Colonic mucosa (tissue), 4 donors: ENCODE measurements at regions not wholly inside any gene's neighbourhood (a gene's known extent, or its start where the extent isn't known, plus 50 kb on each side); places are given as distances from the start of the nearest gene placed in this dataset.

Experiments used
- DNase-seq: peaks from one replicate; pipeline ENCODE4 v3.0.0-alpha.2; 2020
- H3K27ac ChIP-seq: fragments of 200-600 bp; one replicate; pipeline ENCODE4 v1.8.0; 2021
- H3K27me3 ChIP-seq: fragments of 200-600 bp; one replicate; pipeline ENCODE4 v1.8.0; 2021
- H3K36me3 ChIP-seq: fragments of 200-600 bp; one replicate; pipeline ENCODE4 v1.8.0; 2021
- H3K4me1 ChIP-seq: fragments of 200-600 bp; one replicate; pipeline ENCODE4 v1.8.0; 2021; ENCODE audit warnings: mild to moderate bottlenecking
- H3K4me3 ChIP-seq: fragments of 200-600 bp; one replicate; pipeline ENCODE4 v1.8.0; 2021
- H3K9ac ChIP-seq, 2 donors: one replicate each; pipeline ENCODE4 v1.7.0; 2013; ENCODE audit warnings: control low read depth in 2 of 2, low read depth in 2 of 2, low read length in 2 of 2
- H3K9me3 ChIP-seq: fragments of 200-600 bp; one replicate; pipeline ENCODE4 v1.8.0; 2021
- intact Hi-C: fragments of 100-400 bp; cut with DNase I; formaldehyde crosslinking; loops from one replicate; pipeline ENCODE4 v1.14.1; 2022
- TF ChIP-seq, protein P1 (sequence below): fragments of 200-600 bp; IDR thresholded peaks from one replicate; pipeline ENCODE4 v1.8.0; 2022; ENCODE audit warnings: antibody characterized with exemption, mild to moderate bottlenecking
- donor health status: healthy.
- donor health status: DM: no; HTN: no; CAD: no.
- donor health status: DM: no; HTN: no; CAD: no.

DNA sequence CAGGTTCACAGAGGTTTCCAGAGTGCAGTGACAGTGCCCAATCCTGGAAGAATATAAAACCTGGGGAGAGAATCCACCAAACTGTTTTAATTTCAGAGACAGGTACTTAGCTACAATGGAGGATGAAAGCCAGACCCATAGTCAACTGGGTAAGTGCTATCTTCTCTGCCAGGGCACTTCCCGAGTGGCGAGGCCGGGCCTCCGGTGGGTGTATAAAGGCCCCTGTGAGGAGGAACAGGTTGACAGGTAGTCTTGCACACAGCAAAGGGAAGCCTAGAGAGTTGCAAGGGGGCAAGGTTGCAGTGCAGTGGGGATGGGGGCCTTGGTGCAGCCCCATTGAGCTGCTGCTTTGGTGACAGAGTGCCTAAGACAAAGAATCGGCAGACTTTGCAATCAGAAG lies 130.7 kb downstream of the SLC38A6 start:
- Histone ChIP-seq H3K4me3 (no peak overlapping the region), H3K4me1 (no peaks in the 10 kb centered on the region), H3K9me3 (no peaks in the 10 kb centered on the region), H3K9ac (no peak overlapping the region), H3K27me3 (no peaks in the 10 kb centered on the region), H3K36me3 (no peaks in the 10 kb centered on the region), H3K27ac (no peak overlapping the region)
- intact Hi-C loops: no loop called here
- DNase-seq: no peak
- TF ChIP-seq, protein P1, sequence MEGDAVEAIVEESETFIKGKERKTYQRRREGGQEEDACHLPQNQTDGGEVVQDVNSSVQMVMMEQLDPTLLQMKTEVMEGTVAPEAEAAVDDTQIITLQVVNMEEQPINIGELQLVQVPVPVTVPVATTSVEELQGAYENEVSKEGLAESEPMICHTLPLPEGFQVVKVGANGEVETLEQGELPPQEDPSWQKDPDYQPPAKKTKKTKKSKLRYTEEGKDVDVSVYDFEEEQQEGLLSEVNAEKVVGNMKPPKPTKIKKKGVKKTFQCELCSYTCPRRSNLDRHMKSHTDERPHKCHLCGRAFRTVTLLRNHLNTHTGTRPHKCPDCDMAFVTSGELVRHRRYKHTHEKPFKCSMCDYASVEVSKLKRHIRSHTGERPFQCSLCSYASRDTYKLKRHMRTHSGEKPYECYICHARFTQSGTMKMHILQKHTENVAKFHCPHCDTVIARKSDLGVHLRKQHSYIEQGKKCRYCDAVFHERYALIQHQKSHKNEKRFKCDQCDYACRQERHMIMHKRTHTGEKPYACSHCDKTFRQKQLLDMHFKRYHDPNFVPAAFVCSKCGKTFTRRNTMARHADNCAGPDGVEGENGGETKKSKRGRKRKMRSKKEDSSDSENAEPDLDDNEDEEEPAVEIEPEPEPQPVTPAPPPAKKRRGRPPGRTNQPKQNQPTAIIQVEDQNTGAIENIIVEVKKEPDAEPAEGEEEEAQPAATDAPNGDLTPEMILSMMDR: no peak

DNA sequence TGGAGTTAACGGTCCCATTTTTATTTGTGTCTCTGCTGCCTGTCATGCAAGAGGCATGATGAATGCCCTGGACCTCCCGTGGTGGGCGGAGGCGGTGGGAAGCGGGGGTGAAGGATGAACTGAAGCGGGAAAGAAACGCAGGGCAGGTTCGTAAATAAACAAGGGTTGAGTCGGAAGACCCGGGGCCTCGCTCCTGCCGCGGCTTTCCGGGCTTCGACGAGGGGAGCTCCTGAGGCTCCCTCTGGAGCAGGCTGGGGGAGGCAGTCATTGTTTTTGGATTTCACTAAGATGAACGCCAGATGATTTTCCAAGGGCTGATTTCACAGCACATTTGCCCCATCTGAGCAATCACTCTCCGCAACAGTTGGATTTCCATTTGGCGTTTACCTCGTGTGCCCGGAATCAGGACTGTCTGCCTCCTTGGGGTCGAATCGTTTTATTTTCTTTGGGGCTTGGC lies 130.2 kb downstream of the SLC38A6 start:
- H3K36me3 ChIP-seq: no peaks in the 10 kb centered on the region
- no peak overlapping the region for H3K27ac ChIP-seq
- intact Hi-C loops: no loop called here
- TF ChIP-seq, protein P1: no peak
- H3K4me1 ChIP-seq: no peaks in the 10 kb centered on the region
- no peaks in the 10 kb centered on the region for H3K9me3 ChIP-seq
- no peak overlapping the region for H3K4me3 ChIP-seq
- H3K9ac ChIP-seq: no peak overlapping the region
- no peak for DNase-seq
- no peaks in the 10 kb centered on the region for H3K27me3 ChIP-seq

DNA sequence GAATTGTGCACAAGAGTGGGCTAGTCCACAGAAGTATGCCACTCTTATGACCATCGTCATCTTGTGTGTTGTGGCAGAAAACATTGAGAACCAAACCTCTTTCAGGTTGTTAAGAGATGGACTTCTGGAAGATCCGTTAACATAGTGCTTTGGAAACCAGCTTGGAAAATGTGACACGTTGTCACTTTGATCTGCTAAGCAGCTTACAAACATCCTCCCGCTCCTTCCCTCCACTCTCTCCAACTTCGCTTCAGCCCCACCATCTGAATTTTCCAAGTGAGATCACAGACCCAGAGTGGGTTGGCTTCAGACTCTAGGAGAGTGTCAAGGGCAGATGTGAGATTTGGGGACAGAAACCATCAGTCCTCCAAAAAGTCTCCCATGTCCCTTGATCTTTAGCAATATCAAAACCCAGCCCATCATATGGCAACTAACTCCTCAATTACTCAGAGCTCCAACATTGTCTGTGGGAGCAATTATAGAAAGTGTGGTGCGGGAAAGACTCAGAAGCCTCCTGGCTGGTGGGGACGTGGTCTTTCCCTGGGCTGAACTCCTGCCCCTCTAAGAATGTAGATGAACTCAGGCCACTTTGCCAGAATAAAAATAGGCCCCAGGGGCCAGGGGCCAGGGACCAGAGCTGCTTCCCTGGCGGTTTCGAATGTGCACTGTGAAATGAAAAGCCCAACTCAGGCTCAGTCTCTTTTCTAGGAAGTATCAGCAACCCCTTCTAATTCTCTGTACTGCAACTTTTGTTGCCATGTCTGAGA lies 129.5 kb downstream of the SLC38A6 start:
- no peak overlapping the region for H3K4me3 ChIP-seq
- H3K27me3 ChIP-seq: no peaks in the 10 kb centered on the region
- TF ChIP-seq, protein P1: no peak
- no peak overlapping the region for H3K27ac ChIP-seq
- no peaks in the 10 kb centered on the region for H3K9me3 ChIP-seq
- H3K9ac ChIP-seq: no peak overlapping the region
- no peaks in the 10 kb centered on the region for H3K36me3 ChIP-seq
- H3K4me1 ChIP-seq: no peaks in the 10 kb centered on the region
- DNase-seq: no peak
- intact Hi-C loops: no loop called here

DNA sequence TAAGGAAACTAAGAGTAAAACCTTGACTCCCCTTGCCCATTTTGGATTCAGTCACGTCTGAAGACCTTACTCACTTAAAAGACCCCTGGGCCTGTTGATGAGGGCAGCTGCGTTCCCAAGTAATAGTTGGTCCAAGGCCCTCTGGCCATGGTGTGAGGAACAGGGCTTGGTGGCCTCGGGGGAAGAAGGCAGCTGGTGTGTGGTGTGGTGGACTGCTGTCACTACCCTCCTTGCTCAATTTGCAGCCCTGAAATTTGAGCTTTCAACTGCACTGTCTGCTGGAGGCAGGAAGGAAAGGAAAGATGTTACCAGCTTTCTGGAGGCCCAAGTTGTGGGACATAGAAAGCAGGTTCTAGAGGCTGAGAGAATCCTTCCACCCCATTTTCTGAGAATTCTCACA lies 128.2 kb downstream of the SLC38A6 start:
- no peak overlapping the region for H3K4me3 ChIP-seq
- intact Hi-C loops: no loop called here
- H3K27me3 ChIP-seq: no peaks in the 10 kb centered on the region
- no peak overlapping the region for H3K27ac ChIP-seq
- H3K36me3 ChIP-seq: no peaks in the 10 kb centered on the region
- no peak overlapping the region for H3K9ac ChIP-seq
- no peaks in the 10 kb centered on the region for H3K4me1 ChIP-seq
- H3K9me3 ChIP-seq: no peaks in the 10 kb centered on the region
- no peak for DNase-seq
- TF ChIP-seq, protein P1: no peak

DNA sequence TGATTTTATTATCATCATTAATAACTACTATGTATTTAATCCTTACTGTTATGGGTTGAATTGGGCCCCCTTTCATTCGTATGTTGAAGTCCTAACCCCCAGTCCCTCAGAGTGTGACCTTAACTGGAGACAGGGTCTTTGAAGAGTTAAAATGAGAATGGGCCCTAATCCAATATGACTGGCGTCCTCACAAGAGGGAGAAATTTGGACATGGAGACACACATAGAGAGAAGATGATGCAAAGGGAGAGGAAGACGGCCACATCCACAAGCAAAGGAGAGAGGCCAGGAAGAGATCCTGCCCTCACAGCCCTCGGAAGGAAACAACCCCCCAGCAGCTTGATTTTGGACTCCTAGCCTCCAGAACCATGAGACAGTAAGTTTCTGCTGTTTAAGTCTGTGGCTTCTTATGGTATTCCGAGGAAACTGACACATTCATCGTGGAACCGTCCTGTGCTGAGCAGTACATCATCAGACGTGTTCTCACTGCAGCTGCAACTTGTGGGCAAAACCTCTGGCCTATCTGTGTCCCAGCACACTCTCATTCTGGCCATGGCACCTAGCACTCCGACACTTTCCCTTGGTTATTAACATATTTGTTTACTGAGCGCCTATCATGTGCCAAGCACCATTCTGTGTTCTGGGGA lies 127.6 kb downstream of the SLC38A6 start:
- H3K36me3 ChIP-seq: no peaks in the 10 kb centered on the region
- TF ChIP-seq, protein P1: no peak
- DNase-seq: no peak
- no peaks in the 10 kb centered on the region for H3K27me3 ChIP-seq
- H3K27ac ChIP-seq: no peak overlapping the region
- no peaks in the 10 kb centered on the region for H3K9me3 ChIP-seq
- H3K4me1 ChIP-seq: no peaks in the 10 kb centered on the region
- H3K9ac ChIP-seq: no peak overlapping the region
- no peak overlapping the region for H3K4me3 ChIP-seq
- intact Hi-C loops: no loop called here
